GM21619 (cell line): ENCODE measurements at regions not wholly inside any gene's neighbourhood (a gene's known extent, or its start where the extent isn't known, plus 50 kb on each side); places are given as distances from the start of the nearest gene placed in this dataset.

Experiments
- ATAC-seq: cut with Tn5 transposase; IDR thresholded peaks from one replicate; pipeline ENCODE4 v1.9.1; 2021; ENCODE audit not compliant: unreplicated experiment

DNA sequence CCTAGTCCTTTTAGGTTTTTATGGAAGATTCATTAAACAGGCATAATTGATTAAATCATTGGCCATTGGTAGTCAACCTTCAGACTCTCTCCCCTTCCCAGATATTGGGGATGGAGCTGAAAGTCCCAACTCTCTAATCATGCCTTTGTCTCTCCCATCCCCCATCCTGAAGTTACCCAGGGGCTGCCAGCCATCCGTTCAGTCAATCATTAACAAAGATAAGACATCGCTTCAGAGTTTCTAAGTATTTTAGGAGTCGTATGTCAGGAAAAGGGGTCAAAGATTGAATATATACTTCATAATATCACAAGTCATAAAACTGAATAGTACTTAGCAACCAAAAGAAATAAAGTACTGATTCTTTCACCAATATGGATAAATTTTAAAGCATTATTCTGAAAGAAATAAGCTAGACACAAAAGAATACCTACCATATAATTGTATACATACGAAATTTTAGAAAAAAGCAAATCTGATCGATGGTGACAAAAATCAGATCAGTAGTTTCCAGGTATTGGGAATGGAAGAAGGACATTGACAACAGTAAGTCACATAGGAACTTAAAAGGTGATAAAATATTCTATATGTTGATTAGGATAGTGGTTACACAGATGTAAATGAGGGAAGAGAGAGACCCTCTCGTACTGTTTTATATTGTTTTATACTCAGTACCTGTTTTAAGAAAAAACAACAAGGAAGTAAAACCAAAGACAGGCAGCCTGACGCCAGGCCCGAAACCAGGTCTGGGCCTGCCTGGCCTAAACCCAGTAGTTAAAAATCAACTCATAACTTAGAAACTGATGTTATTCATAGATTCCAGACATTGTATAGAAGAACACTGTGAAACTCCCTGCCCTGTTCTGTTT lies 414.4 kb downstream of the DAD1 start:
- peak; percentile 46 for ATAC-seq

DNA sequence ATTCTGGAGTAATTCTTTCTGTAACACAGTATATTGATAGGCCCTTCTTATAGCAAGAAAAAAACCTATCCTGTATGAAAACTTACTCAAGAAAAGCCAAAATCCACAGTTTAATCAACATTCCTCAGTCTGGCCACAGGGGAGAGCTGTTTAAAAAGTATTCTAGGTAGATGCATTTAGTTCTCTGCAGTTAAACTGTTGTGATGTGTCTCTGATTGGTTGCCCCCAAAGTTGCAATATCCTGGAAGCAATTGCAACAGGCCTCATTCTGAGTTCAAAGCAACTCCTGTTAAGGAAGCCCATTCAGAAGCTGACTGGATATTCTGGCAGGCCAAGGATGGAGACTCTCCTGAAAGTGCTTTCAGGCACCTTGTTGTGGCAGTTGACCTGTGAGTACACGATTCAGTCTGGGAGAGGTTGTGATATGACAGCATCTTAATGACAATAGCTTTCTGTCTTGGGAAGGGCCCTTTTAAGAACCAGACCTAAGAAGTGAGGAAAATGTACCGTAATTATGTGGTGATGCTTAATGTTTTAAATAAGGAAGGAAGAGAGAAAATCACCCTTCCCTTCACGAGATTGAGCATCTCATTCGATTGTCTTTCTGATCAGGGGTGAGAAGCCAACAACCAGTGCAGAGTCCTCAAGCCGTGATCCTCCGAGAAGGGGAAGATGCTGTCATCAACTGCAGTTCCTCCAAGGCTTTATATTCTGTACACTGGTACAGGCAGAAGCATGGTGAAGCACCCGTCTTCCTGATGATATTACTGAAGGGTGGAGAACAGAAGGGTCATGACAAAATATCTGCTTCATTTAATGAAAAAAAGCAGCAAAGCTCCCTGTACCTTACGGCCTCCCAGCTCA lies 420.7 kb downstream of the DAD1 start:
- no peak for ATAC-seq

DNA sequence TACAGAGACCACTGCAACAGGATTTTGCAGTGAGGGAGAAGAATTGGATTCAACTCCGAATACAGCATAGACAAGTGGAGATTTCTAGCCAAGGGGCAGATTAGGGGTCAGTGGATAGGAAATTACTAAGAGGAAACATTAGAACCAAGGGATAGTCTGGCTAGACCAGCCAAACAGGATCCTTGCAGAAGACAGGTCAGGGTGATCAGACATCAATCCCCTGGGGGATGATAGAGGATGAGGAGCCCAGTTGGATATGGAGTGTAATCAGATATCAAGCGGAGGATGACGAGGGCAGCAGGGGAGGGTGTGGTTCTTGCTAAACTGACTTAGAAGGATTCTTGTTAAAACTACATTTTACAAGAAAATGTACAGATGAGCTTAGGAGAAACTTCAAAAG lies 424.4 kb downstream of the DAD1 start:
- no peak for ATAC-seq

DNA sequence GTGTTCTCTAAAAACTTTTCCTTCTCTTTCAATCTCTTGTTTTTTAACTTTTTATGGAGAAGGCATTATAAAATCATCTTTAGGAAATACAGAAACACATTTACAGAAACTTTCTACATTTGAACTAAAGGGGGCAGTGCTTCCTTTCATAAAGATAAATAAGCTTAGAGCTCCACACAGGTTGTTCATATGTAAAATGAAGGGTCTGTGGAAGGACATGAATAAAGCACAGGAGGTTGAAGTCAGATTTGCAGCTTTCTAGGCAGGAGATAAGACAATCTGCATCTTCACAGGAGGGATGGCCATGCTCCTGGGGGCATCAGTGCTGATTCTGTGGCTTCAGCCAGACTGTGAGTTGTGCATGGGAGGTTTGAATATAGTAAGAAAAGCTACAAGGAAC lies 426.0 kb downstream of the DAD1 start:
- no peak for ATAC-seq

DNA sequence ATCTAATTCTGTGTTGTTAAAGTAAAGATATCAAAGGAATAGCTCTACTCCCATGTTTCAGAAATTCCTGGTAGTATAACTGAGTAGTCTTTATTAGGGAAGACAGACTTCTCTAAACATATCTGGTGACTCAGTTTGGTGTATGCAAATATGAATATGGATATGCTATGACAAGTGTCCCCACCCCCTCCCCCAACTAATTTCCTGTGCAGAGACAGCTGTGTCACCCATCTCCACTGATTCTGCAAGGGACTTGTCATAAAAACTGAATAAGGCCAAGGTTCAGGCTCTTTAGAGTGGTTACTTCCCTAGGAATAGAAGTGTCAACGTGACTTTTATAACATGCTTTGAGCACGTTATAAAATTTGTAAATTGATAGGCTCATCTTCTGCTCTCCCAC lies 429.1 kb downstream of the DAD1 start:
- no peak for ATAC-seq

DNA sequence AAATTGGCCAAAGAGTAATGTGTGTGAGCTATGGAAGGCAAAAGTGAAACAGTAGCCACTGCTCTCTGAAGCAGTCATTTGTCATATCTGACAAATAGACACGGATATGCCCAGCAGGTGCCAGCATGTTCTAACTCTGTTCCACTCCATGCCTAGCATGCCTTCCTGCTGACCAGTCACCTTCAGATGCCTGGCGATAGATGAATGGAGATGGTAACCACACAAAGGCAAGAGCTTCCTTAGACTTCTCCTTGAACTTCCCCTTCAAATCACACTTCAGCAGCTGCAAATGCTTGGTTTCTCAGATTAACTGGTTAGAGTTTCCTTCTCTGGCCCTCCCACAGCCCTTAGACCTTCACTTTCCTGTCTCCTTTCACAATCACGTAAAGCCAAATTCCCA lies 429.9 kb downstream of the DAD1 start:
- ATAC-seq = no peak

DNA sequence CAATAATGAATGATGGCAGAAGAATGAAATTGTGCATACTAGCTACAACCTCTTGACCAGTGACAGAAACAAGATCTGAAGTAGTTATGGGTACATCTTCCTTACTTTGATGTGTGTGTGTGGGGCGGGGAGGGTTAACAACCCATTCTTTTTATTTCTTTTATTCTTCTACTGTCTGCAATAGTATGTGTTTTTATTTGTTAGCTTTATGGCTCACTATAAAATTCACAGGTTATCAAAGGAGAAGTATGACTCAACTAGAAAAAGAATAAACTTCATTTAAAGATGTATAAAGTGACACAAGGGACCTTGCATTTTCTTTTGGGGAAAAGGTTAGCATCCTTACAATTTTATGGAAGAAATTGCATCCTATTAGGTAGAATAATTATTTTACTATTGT lies 430.5 kb downstream of the DAD1 start:
- ATAC-seq = no peak

DNA sequence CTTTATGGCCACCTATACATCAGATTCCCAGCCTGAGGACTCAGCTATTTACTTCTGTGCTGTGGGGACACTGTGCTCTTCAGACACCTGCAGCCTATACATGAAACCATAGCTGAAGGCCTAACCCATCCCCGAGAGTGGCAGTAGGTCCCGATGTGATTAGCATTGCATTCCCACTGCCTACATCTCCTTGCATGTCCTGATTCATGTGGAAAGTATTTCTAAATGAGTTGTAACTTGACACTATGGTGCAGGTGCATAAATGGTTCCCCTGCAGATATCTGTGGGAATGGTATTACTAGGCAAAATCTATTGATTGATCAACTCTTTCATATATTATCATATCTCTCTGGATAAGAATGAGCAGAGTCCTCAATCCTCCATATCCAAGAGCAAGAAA lies 433.5 kb downstream of the DAD1 start:
- no peak for ATAC-seq

DNA sequence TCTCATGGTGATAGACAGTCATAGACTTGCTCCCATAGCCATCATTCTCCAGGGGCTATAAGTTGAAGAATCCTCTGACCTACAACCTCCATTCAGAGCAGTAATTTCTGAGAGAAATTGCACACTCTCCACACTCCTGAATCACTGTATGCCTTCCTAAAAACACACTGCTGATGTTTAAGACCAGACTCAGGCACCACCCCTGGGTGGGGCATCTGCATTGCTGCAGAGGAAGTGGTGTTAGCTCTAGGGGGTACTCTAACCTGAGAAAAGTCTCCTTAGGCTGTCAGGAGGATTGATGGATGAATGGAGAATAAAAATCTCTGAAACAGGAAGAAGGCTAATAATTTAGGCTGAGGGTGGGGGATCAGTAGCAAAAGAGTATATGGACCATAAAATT lies 436.1 kb downstream of the DAD1 start:
- ATAC-seq = no peak

DNA sequence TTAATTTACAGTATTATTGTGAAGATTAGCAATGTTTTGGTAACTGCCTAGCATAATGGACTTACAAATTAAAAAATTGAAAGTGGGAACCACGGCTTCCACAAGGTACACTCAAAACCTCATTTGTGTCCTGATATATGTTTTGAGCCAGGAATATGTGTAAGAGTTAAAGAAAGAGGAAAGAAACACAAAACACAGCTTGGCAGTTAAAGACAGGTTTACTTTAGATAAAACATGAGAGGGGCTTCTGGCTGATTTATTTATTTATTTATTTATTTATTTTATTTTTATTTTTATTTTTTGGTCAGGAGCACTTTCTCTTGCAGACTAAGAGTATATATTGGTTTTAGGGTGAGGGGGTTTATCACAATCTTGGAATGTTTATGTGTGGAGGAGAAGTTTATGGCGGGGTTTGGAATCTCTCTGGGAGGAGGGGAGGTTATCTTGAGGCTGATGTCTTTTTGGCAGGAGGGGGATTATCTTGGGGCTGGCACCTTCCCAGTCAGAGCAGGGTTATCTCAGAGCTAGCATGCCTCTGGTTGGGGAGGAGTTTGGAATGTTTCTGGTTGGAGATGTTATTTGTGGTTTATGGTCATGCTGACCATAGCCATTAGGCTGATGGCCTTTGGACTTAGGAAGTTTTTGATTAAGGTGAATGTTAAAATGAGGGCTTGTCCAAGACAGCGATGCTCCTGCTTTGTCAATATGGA lies 436.7 kb downstream of the DAD1 start:
- no peak for ATAC-seq

DNA sequence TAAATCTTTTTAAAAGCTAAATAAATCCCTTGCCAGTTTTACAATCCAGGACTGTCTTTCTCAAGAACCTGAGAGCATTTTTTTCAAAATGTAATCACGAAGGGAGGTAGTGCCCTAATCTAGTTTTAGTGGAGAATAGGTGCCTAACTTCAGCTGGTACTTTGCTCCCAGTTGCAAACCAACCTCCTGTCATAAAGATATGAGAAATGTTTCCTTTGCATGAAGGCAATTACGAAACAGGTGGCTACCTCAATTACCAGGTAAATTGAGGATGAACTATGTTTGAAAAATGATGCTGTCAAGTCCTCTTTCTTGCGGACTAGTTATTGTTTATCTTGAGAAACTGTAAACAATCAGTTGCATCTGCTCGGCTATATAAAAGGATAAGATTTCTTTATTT lies 437.9 kb downstream of the DAD1 start:
- ATAC-seq = no peak

DNA sequence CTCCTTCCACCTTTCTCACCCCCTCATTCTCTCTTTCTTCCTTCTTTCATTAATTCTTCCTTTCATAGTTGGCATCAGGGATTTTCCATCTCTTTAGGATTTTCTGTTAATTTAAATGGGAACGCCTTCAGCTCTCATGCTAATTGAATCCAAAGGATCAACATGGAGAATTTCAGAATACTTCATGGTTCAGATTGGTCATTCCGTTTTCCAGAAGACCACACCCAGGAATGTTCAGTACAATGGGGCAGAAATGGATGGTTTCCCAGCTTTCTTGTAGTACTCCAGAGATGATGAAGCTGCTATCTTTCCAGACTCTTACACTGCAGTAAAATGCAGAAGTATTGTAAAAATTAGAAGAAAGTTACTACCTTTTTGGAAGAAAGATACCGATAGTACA lies 440.0 kb downstream of the DAD1 start:
- ATAC-seq = no peak

DNA sequence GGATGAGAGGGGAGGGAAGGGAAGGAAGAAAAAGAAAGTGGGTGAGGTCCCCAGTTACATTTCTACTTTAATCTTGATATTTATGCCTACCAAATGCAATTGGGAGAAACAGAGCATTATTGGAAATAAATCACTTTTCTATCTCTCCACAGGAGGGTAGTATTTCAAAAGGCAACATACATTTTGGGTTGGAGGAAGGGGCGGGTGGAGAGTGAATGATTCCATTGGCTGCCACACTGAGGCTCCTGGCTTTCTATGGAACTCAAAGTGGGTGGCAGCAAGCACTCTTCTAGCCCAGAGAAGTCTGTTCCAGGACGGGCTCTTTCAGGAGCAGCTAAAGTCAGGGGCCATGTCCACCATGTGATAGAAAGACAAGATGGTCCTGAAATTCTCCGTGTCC lies 441.3 kb downstream of the DAD1 start:
- ATAC-seq = no peak

DNA sequence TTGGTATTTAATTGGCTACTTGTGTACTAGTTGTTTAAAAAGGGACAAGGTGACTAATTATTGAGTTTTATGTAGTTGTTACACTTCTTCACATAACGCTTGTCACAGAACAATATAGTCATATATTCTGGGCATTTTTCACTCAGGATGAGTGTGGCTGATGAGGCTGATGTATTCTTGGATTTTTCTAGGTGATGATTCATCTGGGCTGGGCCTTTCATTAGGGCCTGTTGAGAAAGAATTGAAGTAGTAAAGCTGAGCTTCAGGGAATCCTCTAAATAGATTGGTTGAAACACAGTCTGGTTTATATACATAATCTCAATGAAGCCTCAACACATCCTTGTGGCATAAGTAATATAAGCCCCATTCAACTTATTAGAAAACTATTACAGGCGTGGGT lies 445.7 kb downstream of the DAD1 start:
- no peak for ATAC-seq

DNA sequence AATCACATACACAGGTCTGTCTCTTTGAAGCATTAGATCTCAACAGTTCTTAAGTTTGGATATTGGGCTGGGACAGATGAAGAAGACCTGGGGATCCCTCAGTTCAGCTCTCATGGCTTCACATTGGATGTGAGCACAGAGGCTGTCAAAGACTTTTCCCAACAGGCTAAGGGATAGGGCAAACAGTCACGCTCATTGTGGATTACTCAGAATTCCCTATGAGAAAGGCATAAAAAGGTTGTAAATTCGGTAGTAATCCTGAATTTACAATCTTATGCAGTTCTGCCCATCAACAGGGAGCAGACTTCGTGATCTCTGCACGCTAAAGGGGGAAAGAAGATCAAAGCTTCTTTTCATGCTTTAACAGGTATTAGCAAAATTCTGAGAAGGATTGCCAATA lies 448.4 kb downstream of the DAD1 start:
- ATAC-seq = no peak

DNA sequence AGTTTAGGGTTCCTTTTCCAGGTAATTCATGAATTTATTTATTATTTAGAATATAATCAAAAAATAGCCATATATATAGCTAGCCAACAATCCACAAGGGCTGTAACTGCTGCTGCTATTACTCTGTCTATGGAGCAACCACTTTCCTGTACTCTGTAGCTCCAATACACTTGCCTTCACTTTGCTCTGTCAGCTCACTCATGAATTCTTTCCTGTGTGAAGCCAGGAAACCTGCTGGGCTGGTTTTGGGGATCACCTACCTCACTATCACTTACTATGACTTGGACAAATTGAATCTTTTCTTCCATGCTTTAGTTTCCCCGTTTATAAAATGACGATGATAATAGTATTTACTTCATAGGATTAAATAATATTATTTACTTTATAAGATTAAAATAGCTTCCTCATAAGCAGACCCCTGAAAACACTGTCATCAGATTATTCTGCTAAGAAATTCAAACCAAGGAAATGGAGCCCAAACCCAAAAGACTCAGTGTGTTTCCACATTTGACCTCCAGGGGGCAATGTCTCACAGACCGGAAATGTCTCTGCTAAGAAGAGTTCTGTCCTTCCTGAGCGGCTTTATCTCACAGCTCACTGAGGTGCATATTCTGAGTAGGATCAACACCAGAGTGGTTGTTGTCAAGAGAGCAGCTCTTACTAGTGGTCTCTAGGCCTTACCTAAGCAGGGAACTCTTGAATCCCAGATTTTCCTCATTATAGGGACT lies 457.1 kb downstream of the DAD1 start:
- ATAC-seq = no peak

DNA sequence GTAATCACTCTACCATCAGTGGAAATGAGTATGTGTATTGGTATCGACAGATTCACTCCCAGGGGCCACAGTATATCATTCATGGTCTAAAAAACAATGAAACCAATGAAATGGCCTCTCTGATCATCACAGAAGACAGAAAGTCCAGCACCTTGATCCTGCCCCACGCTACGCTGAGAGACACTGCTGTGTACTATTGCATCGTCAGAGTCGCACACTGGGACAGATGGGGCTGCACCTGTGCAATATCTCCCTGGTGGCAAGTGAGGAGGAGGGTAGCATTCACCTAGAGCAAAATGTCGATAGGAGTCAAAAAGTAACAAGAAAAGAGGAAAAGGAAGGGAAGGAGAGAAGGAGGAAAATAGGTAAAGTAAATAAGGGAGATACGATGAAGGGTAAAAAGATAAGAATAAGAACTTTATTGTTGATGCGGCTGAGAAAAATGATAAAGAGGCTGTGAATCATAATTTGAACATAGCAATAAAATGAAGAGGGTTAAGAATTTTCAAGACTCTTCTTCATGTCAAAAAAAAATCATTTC lies 450.5 kb upstream of the OR4E1 start:
- no peak for ATAC-seq

DNA sequence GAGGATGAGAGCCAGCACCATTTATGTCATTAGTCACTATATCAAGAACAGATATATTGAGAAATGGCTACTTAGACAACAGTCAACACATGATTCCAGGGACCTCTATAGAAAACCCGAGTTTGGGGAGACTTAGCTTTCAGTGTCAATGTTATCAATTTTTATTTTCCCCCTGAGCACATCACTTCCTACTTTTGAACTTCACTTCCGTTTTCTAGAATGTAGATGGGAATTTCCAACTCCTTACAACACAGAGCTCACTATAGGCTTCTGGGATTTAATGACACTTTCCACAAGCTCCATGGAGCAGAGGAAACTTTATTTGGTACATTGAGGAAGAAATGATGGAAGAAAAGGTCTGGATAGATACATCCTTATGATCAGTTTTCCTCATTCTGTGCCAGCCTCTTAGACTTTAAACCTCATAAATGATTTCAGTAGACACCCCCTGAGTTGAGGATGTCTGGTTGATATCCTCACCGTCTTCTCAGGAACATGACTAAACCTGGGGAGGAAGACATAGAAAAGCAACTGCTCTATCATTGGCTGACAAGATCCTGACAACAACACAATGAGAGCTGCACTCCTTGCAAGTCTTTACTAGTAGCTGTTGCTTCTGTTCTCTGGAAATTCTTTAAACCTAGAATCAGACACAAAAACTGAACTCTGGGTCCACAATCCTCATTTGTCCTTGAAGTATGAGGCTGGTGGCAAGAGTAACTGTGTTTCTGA lies 449.4 kb upstream of the OR4E1 start:
- ATAC-seq = no peak

DNA sequence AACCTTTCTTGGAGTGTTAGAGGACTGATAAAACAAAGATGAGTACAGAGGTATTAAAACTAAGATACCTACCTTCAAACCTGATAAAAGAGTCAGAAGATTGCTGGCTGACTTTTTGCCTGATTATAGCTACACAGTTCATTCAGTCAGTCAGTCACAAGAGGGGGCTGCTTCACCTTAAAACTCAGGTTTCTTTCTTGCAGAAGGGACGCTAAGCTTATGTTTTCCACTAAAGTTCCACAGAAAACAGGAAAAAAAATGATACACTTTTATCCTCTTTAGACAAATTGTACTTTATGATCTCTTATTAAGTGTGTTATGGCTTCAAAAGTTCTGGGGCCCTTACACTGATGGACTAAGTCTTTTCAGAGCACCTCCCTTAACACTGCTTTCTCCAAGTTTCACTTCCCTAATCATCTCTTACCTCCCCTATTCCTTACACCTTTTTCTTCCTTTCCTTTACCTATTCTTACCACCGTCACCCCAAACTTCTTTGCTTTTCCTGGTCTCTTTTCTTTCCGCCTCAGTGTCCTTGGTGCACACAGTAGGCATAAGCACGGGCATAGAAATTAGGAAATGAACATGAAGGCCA lies 448.7 kb upstream of the OR4E1 start:
- ATAC-seq = no peak
